Breast epithelium (tissue), 4 donors: ENCODE measurements at regions not wholly inside any gene's neighbourhood (a gene's known extent, or its start where the extent isn't known, plus 50 kb on each side); places are given as distances from the start of the nearest gene placed in this dataset.

Source experiments
- DNase-seq, 2 donors: peaks; one replicate each; pipeline ENCODE4 v3.0.0-alpha.2; 2019; ENCODE audit warnings: low spot score in 2 of 2
- H3K27ac ChIP-seq, 2 donors: fragments of 200-600 bp; sonication (generic) in 1 of 2; one replicate each; pipeline ENCODE4 v1.5.1; 2016 to 2019; ENCODE audit warnings: mild to moderate bottlenecking in 1 of 2
- H3K27me3 ChIP-seq, 2 donors: fragments of 200-600 bp; sonication (generic) in 1 of 2; one replicate each; pipeline versions ENCODE4 v1.5.1 to v1.6.0; 2017 to 2019; ENCODE audit warnings: control low read depth in 1 of 2, mild to moderate bottlenecking in 1 of 2
- H3K36me3 ChIP-seq: fragments of 200-600 bp; one replicate; pipeline ENCODE4 v1.5.1; 2019
- H3K4me1 ChIP-seq, 2 donors: fragments of 200-600 bp; sonication (generic); one replicate each; pipeline ENCODE4 v1.5.1; 2016 to 2019; ENCODE audit warnings: control low read depth in 1 of 2
- H3K4me3 ChIP-seq, 3 donors: fragments of 200-600 bp; sonication (generic); 1 replicate in 2 of 3; 2 replicates in 1 of 3; pipeline ENCODE4 v1.5.1; 2016 to 2019; ENCODE audit warnings: mild to moderate bottlenecking in 3 of 3, moderate library complexity in 2 of 3
- H3K9me3 ChIP-seq, 2 donors: fragments of 200-600 bp; sonication (generic) in 1 of 2; one replicate each; pipeline ENCODE4 v1.5.1; 2016 to 2019; ENCODE audit warnings: control low read depth in 1 of 2
- CTCF ChIP-seq, 3 donors: fragments of 450-650 bp; IDR thresholded peaks; one replicate each; pipeline ENCODE4 v1.5.1; 2016 to 2017; ENCODE audit warnings: antibody characterized with exemption in 3 of 3, mild to moderate bottlenecking in 3 of 3, moderate library complexity in 3 of 3
- POLR2A ChIP-seq: fragments of 450-650 bp; IDR thresholded peaks from one replicate; pipeline ENCODE4 v1.6.1; 2016; ENCODE audit warnings: antibody characterized with exemption, mild to moderate bottlenecking, moderate library complexity
- POLR2AphosphoS5 ChIP-seq, 3 donors: sonication (generic); formaldehyde crosslinking; IDR thresholded peaks; one replicate each; pipeline ENCODE4 v1.6.1; 2017; ENCODE audit warnings: antibody characterized with exemption in 3 of 3
- intact Hi-C: fragments of 100-400 bp; cut with DNase I; formaldehyde crosslinking; loops from one replicate; pipeline ENCODE4 v1.15.1; 2023; ENCODE audit warnings: low total_unique reads

- no peaks in the 10 kb centered on the region for H3K36me3 ChIP-seq
- peaks cover 0 to 18% of the 10 kb centered on the region in 2 donors for H3K9me3 ChIP-seq
- no peak for DNase-seq
- intact Hi-C loops, result no loop called here
- H3K27ac ChIP-seq, result no peak overlapping the region
- no peak overlapping the region for H3K4me3 ChIP-seq
- H3K4me1 ChIP-seq, result no peaks in the 10 kb centered on the region
- TF ChIP-seq POLR2A, result no peak
- no peak for TF ChIP-seq CTCF (IDR thresholded peaks at IDR 0.05)
- no peak for TF ChIP-seq POLR2AphosphoS5 (IDR thresholded peaks at IDR 0.05)
- H3K27me3 ChIP-seq, result no peaks in the 10 kb centered on the region
These were observed 378.1 kb downstream of the GABRG1 start for GRCh38 chr4:45745741-45746140.

GRCh38 chr4:45741897-45742296, 382.0 kb downstream of the GABRG1 start:
- Histone ChIP-seq H3K27ac (no peak overlapping the region), H3K4me1 (no peaks in the 10 kb centered on the region), H3K36me3 (peaks cover 5% of the 10 kb centered on the region), H3K9me3 (peaks cover 0 to 28% of the 10 kb centered on the region in 2 donors), H3K4me3 (no peak overlapping the region), H3K27me3 (no peaks in the 10 kb centered on the region)
- intact Hi-C loops, result no loop called here
- TF ChIP-seq CTCF (IDR thresholded peaks at IDR 0.05), result no peak
- no peak for DNase-seq

GRCh38 chr4:45732161-45732560, 391.7 kb downstream of the GABRG1 start:
- intact Hi-C loops, result no loop called here
- Histone ChIP-seq H3K9me3 (no peaks in the 10 kb centered on the region), H3K27me3 (no peaks in the 10 kb centered on the region), H3K4me1 (no peaks in the 10 kb centered on the region), H3K27ac (no peak overlapping the region), H3K36me3 (no peaks in the 10 kb centered on the region), H3K4me3 (no peak overlapping the region)
- DNase-seq, result no peak
- TF ChIP-seq POLR2A (no peak), CTCF (IDR thresholded peaks at IDR 0.05) (no peak), POLR2AphosphoS5 (IDR thresholded peaks at IDR 0.05) (no peak)

GRCh38 chr4:45716093-45716492, 407.8 kb downstream of the GABRG1 start:
- intact Hi-C loops, result no loop called here
- Histone ChIP-seq H3K9me3 (no peaks in the 10 kb centered on the region), H3K4me3 (no peak overlapping the region), H3K27me3 (no peaks in the 10 kb centered on the region), H3K27ac (no peak overlapping the region), H3K36me3 (no peaks in the 10 kb centered on the region), H3K4me1 (no peaks in the 10 kb centered on the region)
- no peak for DNase-seq
- TF ChIP-seq CTCF (IDR thresholded peaks at IDR 0.05) (no peak), POLR2A (no peak), POLR2AphosphoS5 (IDR thresholded peaks at IDR 0.05) (no peak)

- DNase-seq, result no peak
- intact Hi-C loops, result no loop called here
- Histone ChIP-seq H3K4me1 (no peaks in the 10 kb centered on the region), H3K27me3 (no peaks in the 10 kb centered on the region), H3K27ac (no peak overlapping the region), H3K4me3 (no peak overlapping the region), H3K36me3 (no peaks in the 10 kb centered on the region), H3K9me3 (no peaks in the 10 kb centered on the region)
- TF ChIP-seq POLR2AphosphoS5 (IDR thresholded peaks at IDR 0.05), result no peak
- no peak for TF ChIP-seq CTCF (IDR thresholded peaks at IDR 0.05)
- no peak for TF ChIP-seq POLR2A
These were observed 409.9 kb downstream of the GABRG1 start for GRCh38 chr4:45713996-45714395.
